22Rv1 (cell line): ENCODE measurements at regions not wholly inside any gene's neighbourhood (a gene's known extent, or its start where the extent isn't known, plus 50 kb on each side); places are given as distances from the start of the nearest gene placed in this dataset.

Source experiments
- CTCF ChIP-seq: fragments of 450-650 bp; IDR thresholded peaks from 2 replicates; pipeline ENCODE4 v1.5.1; 2017; ENCODE audit warnings: mild to moderate bottlenecking
- ZFX ChIP-seq: fragments of 450-650 bp; IDR thresholded peaks from 2 replicates; pipeline ENCODE4 v1.6.1; 2017; ENCODE audit warnings: antibody characterized with exemption, borderline replicate concordance

GRCh38 chr4:38591617-38592337, 72.2 kb upstream of the KLF3 start:
- TF ChIP-seq CTCF: no peak
- TF ChIP-seq ZFX: no peak
